Activated T-helper 2 cell treated with anti-CD3 and anti-CD28 coated beads, Interferon-gamma antibody, Interleukin-2, Interleukin-4, amounts not matched to agents 10 μg/mL and 5 μg/mL and 100 μg/mL, durations not matched to agents 14 hours and 24 hours and 36 hours (primary cell): ENCODE measurements at regions not wholly inside any gene's neighbourhood (a gene's known extent, or its start where the extent isn't known, plus 50 kb on each side); places are given as distances from the start of the nearest gene placed in this dataset.
"Not testable (repeated sequence)": the region's sequence is repeated elsewhere in the genome, so short reads cannot be mapped to it uniquely, and the experiment has no call there.

Experiments used
- DNase-seq: peaks from one replicate; pipeline ENCODE4 v3.0.0; 2021; ENCODE audit warnings: low spot score
- H3K27ac Mint-ChIP-seq: one replicate; pipeline ENCODE4 v1.8.0; 2021; ENCODE audit warnings: mixed read lengths
- H3K27me3 Mint-ChIP-seq: one replicate; pipeline ENCODE4 v1.8.0; 2021; ENCODE audit warnings: low read depth, mixed read lengths
- H3K36me3 Mint-ChIP-seq: one replicate; pipeline ENCODE4 v1.8.0; 2021; ENCODE audit warnings: low read depth, mixed read lengths
- H3K4me1 Mint-ChIP-seq: one replicate; pipeline ENCODE4 v1.8.0; 2021; ENCODE audit warnings: low read depth, mixed read lengths
- H3K4me3 Mint-ChIP-seq: one replicate; pipeline ENCODE4 v1.8.0; 2021; ENCODE audit warnings: low read depth, mild to moderate bottlenecking, moderate library complexity, mixed read lengths
- H3K9me3 Mint-ChIP-seq: one replicate; pipeline ENCODE4 v1.8.0; 2021; ENCODE audit warnings: mixed read lengths
- intact Hi-C: fragments of 100-400 bp; cut with micrococcal nuclease; formaldehyde crosslinking; loops from one replicate; pipeline ENCODE4 v1.15.1; 2023

DNA sequence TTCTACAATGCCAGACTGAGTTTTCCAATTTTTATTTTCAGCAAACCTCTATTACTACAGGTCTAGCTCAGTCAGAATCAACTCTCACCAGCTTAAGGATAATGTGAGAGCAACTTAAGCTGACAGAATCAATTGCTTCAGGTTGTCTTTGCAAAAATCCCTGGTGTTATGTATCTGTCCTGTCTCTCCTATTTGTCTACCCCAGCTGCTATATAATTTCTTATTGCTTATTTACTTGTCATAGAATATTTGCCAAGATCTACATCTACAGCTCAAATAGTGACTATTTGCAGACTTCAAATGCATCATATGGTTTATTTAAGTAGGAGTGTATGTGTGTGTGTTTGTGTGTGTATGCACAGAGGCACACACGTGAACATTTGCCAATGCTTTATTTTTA, 54.1 kb downstream of the FOXG1 start:
- no peaks in the 10 kb centered on the region for H3K36me3 Mint-ChIP-seq
- H3K4me1 Mint-ChIP-seq, result no peaks in the 10 kb centered on the region
- H3K4me3 Mint-ChIP-seq, result no peak overlapping the region
- H3K27ac Mint-ChIP-seq, result no peak overlapping the region
- H3K27me3 Mint-ChIP-seq, result no peaks in the 10 kb centered on the region
- H3K9me3 Mint-ChIP-seq, result peaks cover 29% of the 10 kb centered on the region
- no peak for DNase-seq
- intact Hi-C loops, result no loop called here

DNA sequence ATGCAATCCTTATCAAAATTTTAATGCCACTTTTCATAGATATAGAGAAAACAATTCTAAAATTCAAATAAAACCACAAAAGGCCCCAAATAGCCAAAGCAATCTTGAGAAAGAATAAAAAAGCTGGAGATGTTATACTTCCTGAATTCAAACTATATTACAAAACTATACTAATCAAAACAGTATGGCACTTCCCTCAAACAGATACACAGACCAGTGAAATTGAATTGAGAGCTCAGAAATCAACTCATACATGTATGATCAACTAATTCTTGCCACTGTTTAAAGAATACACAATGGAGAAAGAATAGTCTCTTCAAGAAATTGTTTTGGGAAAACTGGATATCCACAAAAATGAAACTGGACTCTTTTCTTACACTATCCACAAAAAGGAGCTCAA, 55.4 kb downstream of the FOXG1 start:
- no peaks in the 10 kb centered on the region for H3K4me1 Mint-ChIP-seq
- peaks cover 36% of the 10 kb centered on the region for H3K9me3 Mint-ChIP-seq
- DNase-seq, result no peak
- H3K36me3 Mint-ChIP-seq, result no peaks in the 10 kb centered on the region
- H3K27me3 Mint-ChIP-seq, result no peaks in the 10 kb centered on the region
- no peak overlapping the region for H3K27ac Mint-ChIP-seq
- intact Hi-C loops, result no loop called here
- no peak overlapping the region for H3K4me3 Mint-ChIP-seq

DNA sequence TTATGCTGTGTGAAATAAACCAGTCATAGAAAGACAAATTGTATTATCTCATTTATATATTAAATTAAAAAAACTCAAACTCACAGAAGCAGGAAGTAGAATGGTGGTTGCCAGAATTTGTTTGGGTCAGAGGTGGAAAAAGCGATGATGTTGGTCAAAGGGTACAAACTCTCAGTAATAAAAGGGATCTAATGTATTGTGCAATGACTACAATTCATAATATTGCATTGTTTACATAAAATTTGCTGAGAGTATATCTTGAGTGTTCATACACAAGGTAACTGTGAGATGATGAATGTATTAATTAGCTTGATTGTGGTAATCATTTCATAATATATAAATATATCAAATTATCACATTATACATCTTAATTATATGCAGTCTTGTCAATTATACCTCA, 56.7 kb downstream of the FOXG1 start:
- intact Hi-C loops, result no loop called here
- Mint-ChIP-seq H3K4me3 (no peak overlapping the region), H3K9me3 (peaks cover 42% of the 10 kb centered on the region), H3K27ac (no peak overlapping the region), H3K36me3 (no peaks in the 10 kb centered on the region), H3K4me1 (no peaks in the 10 kb centered on the region), H3K27me3 (no peaks in the 10 kb centered on the region)
- DNase-seq, result no peak

DNA sequence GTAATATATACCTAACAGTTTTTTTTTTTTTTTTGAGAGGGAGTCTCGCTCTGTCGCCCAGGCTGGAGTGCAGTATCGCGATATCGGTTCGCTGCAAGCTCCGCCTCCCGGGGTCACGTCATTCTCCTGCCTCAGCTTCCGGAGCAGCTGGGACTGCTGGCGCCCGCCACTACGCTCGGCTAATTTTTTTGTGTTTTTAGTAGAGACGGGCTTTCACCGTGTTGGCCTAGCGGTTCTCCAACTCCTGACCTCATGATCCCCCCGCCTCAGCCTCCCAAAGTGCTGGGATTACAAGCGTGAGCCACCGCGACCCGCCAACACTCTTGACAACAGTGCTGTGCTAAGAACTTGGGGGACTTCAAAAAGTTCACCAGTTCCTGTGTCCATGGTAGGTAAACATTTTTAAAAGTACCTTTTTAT, 63.5 kb downstream of the FOXG1 start:
- no peaks in the 10 kb centered on the region for H3K4me1 Mint-ChIP-seq
- no peak overlapping the region for H3K27ac Mint-ChIP-seq
- no peak for DNase-seq
- H3K9me3 Mint-ChIP-seq, result peaks cover 36% of the 10 kb centered on the region
- no peaks in the 10 kb centered on the region for H3K27me3 Mint-ChIP-seq
- H3K36me3 Mint-ChIP-seq, result no peaks in the 10 kb centered on the region
- intact Hi-C loops, result no loop called here
- no peak overlapping the region for H3K4me3 Mint-ChIP-seq

DNA sequence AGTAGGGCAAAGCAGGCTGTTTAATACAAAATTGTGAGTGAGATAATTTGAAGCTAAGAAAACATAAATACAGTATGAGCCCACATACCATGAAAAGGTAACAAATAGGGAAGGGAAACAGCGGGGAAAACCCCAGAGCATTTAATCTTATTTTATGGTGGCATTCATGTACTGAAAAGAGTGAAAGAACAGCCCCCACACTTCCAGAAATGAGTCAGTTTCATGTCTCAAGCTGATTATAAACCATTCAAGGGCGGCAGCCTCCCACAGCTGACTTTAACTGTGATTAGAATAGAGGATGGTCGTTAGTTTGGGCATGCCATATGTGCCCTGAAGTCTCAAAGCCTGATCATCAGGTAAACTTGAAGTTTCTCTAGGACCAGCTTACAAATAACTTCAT, 64.5 kb downstream of the FOXG1 start:
- H3K4me3 Mint-ChIP-seq, result no peak overlapping the region
- intact Hi-C loops, result no loop called here
- H3K36me3 Mint-ChIP-seq, result no peaks in the 10 kb centered on the region
- H3K27ac Mint-ChIP-seq, result no peak overlapping the region
- no peaks in the 10 kb centered on the region for H3K27me3 Mint-ChIP-seq
- no peak for DNase-seq
- H3K9me3 Mint-ChIP-seq, result peaks cover 37% of the 10 kb centered on the region
- no peaks in the 10 kb centered on the region for H3K4me1 Mint-ChIP-seq

DNA sequence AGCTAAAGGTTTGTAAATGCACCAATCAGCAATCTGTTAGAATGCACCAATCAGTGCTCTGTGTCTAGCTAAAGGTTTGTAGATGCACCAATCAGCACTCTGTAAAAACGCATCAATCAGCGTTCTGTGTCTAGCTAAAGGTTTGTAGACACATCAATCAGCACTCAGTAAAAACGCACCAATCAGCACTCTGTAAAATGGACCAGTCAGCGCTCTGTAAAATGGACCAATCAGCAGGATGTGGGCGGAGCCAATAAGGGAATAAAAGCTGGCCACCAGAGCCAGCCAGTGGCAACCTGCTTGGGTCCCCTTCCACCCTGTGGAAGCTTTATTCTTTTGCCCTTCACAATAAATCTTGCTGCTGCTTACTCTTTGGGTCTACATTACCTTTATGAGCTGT, 76.0 kb downstream of the FOXG1 start:
- H3K4me1 Mint-ChIP-seq, H3K4me3 Mint-ChIP-seq, H3K27ac Mint-ChIP-seq, H3K36me3 Mint-ChIP-seq, H3K27me3 Mint-ChIP-seq, DNase-seq, intact Hi-C loops: not testable (repeated sequence)
- peaks cover 63% of the 10 kb centered on the region for H3K9me3 Mint-ChIP-seq

DNA sequence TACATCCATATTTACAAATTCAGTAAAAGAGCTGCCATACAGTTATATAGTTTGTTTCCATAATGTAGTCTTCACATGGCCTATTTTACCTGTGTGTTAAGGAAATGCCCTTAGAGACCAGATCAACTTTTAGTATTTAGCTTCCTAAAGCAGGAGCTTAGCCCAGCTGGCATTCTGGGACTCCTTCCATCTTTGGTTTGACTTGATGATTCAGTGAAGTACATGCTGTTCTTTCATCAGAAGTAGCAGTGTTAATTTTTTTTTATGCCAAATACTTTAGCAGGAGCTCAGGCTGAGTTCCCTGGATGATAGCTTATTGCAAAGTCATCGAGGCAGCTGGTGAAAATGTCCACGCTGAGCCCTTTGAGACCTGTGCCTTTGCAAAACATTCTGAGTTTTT, 101.0 kb downstream of the FOXG1 start:
- peaks cover 46% of the 10 kb centered on the region for H3K9me3 Mint-ChIP-seq
- H3K36me3 Mint-ChIP-seq, result no peaks in the 10 kb centered on the region
- intact Hi-C loops, result no loop called here
- H3K4me1 Mint-ChIP-seq, result no peaks in the 10 kb centered on the region
- no peak overlapping the region for H3K27ac Mint-ChIP-seq
- no peaks in the 10 kb centered on the region for H3K27me3 Mint-ChIP-seq
- H3K4me3 Mint-ChIP-seq, result no peak overlapping the region
- DNase-seq, result no peak

DNA sequence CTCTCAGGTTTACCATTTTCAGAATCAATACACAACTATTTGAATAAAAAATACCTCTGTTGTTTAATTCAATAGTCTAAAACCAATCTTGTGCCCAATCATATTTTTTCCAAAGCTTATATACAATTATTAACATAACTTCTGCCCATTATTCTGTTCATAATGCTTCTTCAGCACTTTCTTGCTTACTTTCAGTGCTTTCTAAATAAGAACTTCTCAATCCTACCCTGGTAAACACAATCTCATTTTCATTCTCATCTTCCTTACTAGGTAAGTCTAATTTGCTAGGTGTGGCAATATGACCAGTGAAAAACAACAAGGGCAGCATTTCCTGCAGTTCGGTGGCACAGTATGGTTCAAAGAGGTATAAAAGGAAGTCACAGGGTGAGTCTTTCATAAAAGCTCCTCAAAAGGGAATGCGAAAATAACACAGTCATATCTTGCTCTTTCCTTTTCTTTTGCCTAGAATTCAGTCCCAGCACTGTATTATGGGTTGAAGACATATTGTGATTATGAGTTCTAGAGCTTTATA, 103.5 kb downstream of the FOXG1 start:
- Mint-ChIP-seq H3K4me3 (no peak overlapping the region), H3K27ac (no peak overlapping the region), H3K36me3 (no peaks in the 10 kb centered on the region), H3K9me3 (peaks cover 46% of the 10 kb centered on the region), H3K4me1 (no peaks in the 10 kb centered on the region), H3K27me3 (no peaks in the 10 kb centered on the region)
- no peak for DNase-seq
- intact Hi-C loops, result no loop called here

DNA sequence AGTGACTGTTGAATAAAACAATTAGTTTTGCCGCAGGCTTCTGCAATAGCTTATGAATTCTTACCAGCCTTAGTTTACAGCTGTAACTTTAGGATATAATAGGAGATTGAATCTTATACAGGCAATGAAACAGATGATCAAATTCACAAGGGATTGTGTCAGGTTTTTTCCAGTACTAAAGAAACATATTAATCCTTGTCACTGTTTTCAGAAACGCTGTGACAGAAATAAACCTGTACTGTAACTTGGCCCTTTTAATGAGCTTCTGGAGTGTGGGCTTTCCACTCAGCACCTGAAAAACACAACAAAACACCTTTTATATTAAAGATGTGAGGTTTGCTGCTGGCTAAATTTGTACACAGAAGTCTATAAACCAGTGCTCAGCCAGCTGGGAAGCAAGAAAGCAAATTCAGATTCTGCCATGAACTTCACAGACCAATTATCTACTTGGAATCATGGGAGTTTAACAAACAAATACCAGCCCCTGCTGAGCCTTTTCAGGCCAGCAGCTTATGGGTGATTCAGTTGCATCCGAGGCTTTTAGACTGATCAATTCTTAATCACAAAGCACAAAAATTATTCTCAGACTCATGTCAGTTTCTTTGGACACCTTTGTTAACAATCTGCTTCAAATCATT, 109.5 kb downstream of the FOXG1 start:
- H3K27me3 Mint-ChIP-seq, result no peaks in the 10 kb centered on the region
- H3K27ac Mint-ChIP-seq, result no peak overlapping the region
- DNase-seq, result no peak
- no peaks in the 10 kb centered on the region for H3K36me3 Mint-ChIP-seq
- peaks cover 13% of the 10 kb centered on the region for H3K9me3 Mint-ChIP-seq
- intact Hi-C loops, result no loop called here
- no peak overlapping the region for H3K4me3 Mint-ChIP-seq
- H3K4me1 Mint-ChIP-seq, result no peaks in the 10 kb centered on the region

DNA sequence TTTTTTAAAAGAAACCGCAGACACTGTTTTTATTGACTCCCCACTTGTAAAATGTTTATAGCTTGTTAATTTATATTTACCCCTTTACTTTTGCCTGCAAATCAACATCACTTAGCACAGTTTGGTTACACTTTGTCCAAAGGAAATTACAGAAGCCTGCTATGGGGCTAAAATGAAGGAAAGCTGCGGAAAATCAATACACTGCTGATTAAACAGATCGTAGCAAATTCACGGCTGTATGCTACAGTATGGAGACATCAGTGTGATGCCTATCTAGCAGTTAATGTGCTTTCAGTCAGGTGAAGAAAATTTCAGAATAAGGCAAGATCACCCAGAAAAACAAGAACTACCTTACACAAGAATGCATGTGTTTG, 110.0 kb downstream of the FOXG1 start:
- no peaks in the 10 kb centered on the region for H3K27me3 Mint-ChIP-seq

DNA sequence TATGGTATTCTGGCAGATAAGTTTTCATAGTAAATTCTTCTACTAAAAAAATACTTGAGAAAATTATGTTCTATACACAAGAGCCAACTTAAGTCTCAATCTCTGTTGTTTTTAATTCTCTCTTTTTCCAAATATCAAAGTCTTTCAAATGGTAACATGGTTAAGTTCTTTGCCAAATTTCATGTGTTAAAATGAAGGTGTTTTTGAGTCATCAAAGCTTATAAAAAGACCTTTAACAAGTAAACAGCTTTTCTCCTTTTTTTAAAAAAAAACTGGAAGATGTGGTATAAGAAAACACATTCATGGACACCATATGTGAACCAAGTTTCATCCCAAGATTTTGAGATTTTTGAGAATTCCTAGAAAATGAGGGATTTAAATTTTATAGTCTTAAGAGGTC, 111.3 kb downstream of the FOXG1 start:
- no peaks in the 10 kb centered on the region for H3K4me1 Mint-ChIP-seq
- H3K27me3 Mint-ChIP-seq, result no peaks in the 10 kb centered on the region
- no peak for DNase-seq
- H3K36me3 Mint-ChIP-seq, result no peaks in the 10 kb centered on the region
- H3K4me3 Mint-ChIP-seq, result no peak overlapping the region
- H3K27ac Mint-ChIP-seq, result no peak overlapping the region
- intact Hi-C loops, result no loop called here
- peaks cover 19% of the 10 kb centered on the region for H3K9me3 Mint-ChIP-seq

More for the DNA sequence above, 110.0 kb downstream of the FOXG1 start:
- intact Hi-C loops, result no loop called here
- peaks cover 13% of the 10 kb centered on the region for H3K9me3 Mint-ChIP-seq
- H3K27ac Mint-ChIP-seq, result no peak overlapping the region
- no peak overlapping the region for H3K4me3 Mint-ChIP-seq
- H3K4me1 Mint-ChIP-seq, result no peaks in the 10 kb centered on the region
- no peaks in the 10 kb centered on the region for H3K36me3 Mint-ChIP-seq
- DNase-seq, result no peak

DNA sequence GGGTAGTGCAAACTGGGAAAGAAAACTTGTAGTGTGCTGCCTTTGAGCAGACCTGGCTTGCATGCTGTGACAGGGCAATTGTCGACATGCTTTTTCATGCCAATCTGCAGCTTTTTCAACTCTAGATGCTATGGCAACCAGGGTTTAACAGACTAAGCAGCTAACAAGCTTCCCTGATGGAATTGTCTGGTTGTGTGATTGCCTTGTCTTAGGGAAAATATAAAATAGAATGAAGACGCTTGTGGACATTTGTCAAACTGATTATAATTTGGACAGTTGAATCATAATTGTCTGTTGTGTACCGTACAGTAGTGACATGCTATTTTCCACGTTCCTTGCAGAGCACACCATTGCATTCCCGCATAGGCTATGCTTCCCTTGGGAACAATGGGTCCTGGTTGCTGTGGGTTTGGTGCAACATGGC, 113.0 kb downstream of the FOXG1 start:
- no peaks in the 10 kb centered on the region for H3K27me3 Mint-ChIP-seq
- no peak for DNase-seq
- no peak overlapping the region for H3K4me3 Mint-ChIP-seq
- intact Hi-C loops, result no loop called here
- H3K27ac Mint-ChIP-seq, result no peak overlapping the region
- no peaks in the 10 kb centered on the region for H3K4me1 Mint-ChIP-seq
- peaks cover 18% of the 10 kb centered on the region for H3K9me3 Mint-ChIP-seq
- H3K36me3 Mint-ChIP-seq, result no peaks in the 10 kb centered on the region

DNA sequence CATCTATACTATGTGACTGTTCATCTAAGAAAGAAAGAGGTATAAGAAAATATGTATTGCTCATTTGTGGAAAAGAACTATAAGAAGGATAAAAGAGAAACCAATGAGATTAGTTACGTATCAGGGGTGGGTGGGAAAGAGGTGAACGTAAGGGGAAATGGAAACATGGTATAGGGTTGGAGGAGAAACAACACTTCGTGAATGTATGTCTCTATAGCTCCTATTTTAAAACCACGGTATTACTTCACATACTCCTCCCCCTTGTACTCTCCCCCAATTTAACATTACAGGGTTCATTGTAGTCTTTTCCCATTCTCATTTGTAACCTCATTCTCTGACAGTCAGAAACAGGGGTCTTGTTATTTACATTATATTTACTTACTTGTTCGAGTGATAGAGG, 120.4 kb downstream of the FOXG1 start:
- H3K4me1 Mint-ChIP-seq, result no peaks in the 10 kb centered on the region
- H3K27ac Mint-ChIP-seq, result no peak overlapping the region
- no peak for DNase-seq
- no peaks in the 10 kb centered on the region for H3K36me3 Mint-ChIP-seq
- no peak overlapping the region for H3K4me3 Mint-ChIP-seq
- intact Hi-C loops, result no loop called here
- no peaks in the 10 kb centered on the region for H3K27me3 Mint-ChIP-seq
- H3K9me3 Mint-ChIP-seq, result peaks cover 48% of the 10 kb centered on the region

DNA sequence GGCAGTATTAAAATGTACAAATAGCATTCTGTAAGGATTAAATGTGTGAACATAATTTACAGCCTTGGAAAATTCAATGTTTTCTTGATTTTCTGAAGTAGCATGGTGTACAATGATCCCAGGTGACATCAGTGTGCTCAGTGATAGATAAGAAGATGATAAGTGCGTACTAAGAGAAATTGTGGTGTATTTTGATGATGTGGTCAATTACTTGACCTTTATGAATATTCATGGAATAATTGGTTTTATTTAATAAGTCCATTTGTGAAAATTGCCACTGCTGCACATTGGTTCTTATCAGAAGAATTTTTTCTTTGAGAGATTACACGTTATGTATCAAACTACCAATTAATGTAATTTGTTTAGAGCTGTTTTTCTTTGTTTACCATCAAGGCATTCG, 128.8 kb downstream of the FOXG1 start:
- no peak overlapping the region for H3K4me3 Mint-ChIP-seq
- intact Hi-C loops, result no loop called here
- peaks cover 20% of the 10 kb centered on the region for H3K9me3 Mint-ChIP-seq
- H3K27ac Mint-ChIP-seq, result no peak overlapping the region
- no peaks in the 10 kb centered on the region for H3K4me1 Mint-ChIP-seq
- no peaks in the 10 kb centered on the region for H3K36me3 Mint-ChIP-seq
- DNase-seq, result no peak
- H3K27me3 Mint-ChIP-seq, result no peaks in the 10 kb centered on the region
